Erythroblast (primary cell): ENCODE measurements at regions not wholly inside any gene's neighbourhood (a gene's known extent, or its start where the extent isn't known, plus 50 kb on each side); places are given as distances from the start of the nearest gene placed in this dataset.

Source experiments
- GATA1 ChIP-seq: IDR thresholded peaks from 2 replicates; pipeline ENCODE4 v1.6.1; 2011; ENCODE audit warnings: low read depth, mild to moderate bottlenecking, control low read depth, low read length, moderate library complexity
- POLR2A ChIP-seq: IDR thresholded peaks from 2 replicates; pipeline ENCODE4 v1.6.1; 2011; ENCODE audit warnings: mild to moderate bottlenecking, low read length

- TF ChIP-seq POLR2A (no peak), GATA1 (no peak)
Measured at GRCh38 chr13:106105153-106105552, 430.3 kb downstream of the EFNB2 start.
